ENCODE measurements at regions not wholly inside any gene's neighbourhood (a gene's known extent, or its start where the extent isn't known, plus 50 kb on each side); places are given as distances from the start of the nearest gene placed in this dataset.

GRCh38 chr2:111705239-111705638, 178.8 kb downstream of the ANAPC1 start (continued):
- TF ChIP-seq CHD7 (IDR thresholded peaks at IDR 0.05; ENCODE audit: insufficient replicate concordance, low read length) (no peak), YY1 (IDR thresholded peaks at IDR 0.05; ENCODE audit: low read depth, low read length) (no peak)

Measured in H1 (cell line).